PC-3 (cell line): ENCODE measurements at regions not wholly inside any gene's neighbourhood (a gene's known extent, or its start where the extent isn't known, plus 50 kb on each side); places are given as distances from the start of the nearest gene placed in this dataset.

ENCODE experiments used
- CTCF ChIP-seq: fragments of 300-600 bp; sonication (generic); conservative IDR thresholded peaks from 2 replicates; pipeline ENCODE4 v1.5.1; 2017; ENCODE audit warnings: antibody characterized with exemption, low read depth, mild to moderate bottlenecking, low read length
- EZH2phosphoT487 ChIP-seq: fragments of 300-600 bp; sonication (generic); IDR thresholded peaks from 2 replicates; pipeline ENCODE4 v1.6.1; 2018; ENCODE audit warnings: mild to moderate bottlenecking, antibody characterized with exemption, low read length, borderline replicate concordance

DNA sequence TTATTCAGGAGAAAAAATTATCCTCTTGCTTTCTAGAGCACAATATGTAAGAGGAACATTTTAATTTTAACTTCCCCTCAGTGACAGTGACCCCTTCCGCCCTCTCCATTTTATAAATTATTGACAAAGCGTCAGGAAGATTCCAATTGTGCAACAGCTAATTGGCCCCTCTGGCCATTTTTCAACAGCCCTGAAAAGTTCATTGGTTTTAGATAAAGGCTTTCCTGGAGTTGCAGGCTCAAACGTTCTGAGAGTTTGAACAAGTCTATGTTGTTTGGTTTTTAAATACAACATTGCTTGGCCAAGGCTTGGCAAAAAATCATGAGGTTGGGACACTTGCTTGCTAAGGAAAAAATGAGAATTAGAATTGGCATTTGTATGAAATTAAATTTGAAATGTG is 422.2 kb upstream of the ANKRD30A start:
- TF ChIP-seq CTCF (no peak), EZH2phosphoT487 (no peak)
